Coronary artery (tissue), 2 donors: ENCODE measurements at regions not wholly inside any gene's neighbourhood (a gene's known extent, or its start where the extent isn't known, plus 50 kb on each side); places are given as distances from the start of the nearest gene placed in this dataset.
"Not testable (repeated sequence)": the region's sequence is repeated elsewhere in the genome, so short reads cannot be mapped to it uniquely, and the experiment has no call there.

Source experiments
- DNase-seq: peaks from one replicate; pipeline ENCODE4 v3.0.0-alpha.2; 2017; ENCODE audit warnings: low spot score
- H3K27ac ChIP-seq, 2 donors: fragments of 200-600 bp; sonication (generic); one replicate each; pipeline ENCODE4 v1.5.1; 2016 to 2019
- H3K4me3 ChIP-seq: fragments of 200-600 bp; sonication (generic); 2 replicates; pipeline ENCODE4 v1.5.1; 2016; ENCODE audit warnings: mild to moderate bottlenecking, moderate library complexity
- CTCF ChIP-seq: fragments of 200-600 bp; sonication (generic); IDR thresholded peaks from one replicate; pipeline ENCODE4 v1.5.1; 2019; ENCODE audit warnings: antibody characterized with exemption

GRCh38 chrX:74187211-74187610, 116.8 kb upstream of the ZCCHC13 start:
- no peak for DNase-seq
- H3K27ac ChIP-seq, result no peak overlapping the region
- no peak for TF ChIP-seq CTCF
- no peak overlapping the region for H3K4me3 ChIP-seq

- H3K27ac ChIP-seq, H3K4me3 ChIP-seq, DNase-seq: not testable (repeated sequence)
Measured at GRCh38 chrX:74183047-74183446, 120.9 kb upstream of the ZCCHC13 start.

- H3K4me3 ChIP-seq, DNase-seq, H3K27ac ChIP-seq: not testable (repeated sequence)
Measured at GRCh38 chrX:74181976-74182375, 122.0 kb upstream of the ZCCHC13 start.

GRCh38 chrX:74180716-74181115, 123.3 kb upstream of the ZCCHC13 start:
- Histone ChIP-seq H3K4me3 (no peak overlapping the region), H3K27ac (no peak overlapping the region)
- no peak for TF ChIP-seq CTCF
- DNase-seq, result no peak

- DNase-seq, result no peak
- H3K27ac ChIP-seq, result no peak overlapping the region
- no peak for TF ChIP-seq CTCF
- H3K4me3 ChIP-seq, result no peak overlapping the region
Measured at GRCh38 chrX:74179990-74180389, 124.0 kb upstream of the ZCCHC13 start.

GRCh38 chrX:74179499-74179898, 124.5 kb upstream of the ZCCHC13 start:
- DNase-seq, result no peak
- TF ChIP-seq CTCF, result no peak
- no peak overlapping the region for H3K4me3 ChIP-seq
- no peak overlapping the region for H3K27ac ChIP-seq

- H3K4me3 ChIP-seq, result no peak overlapping the region
- TF ChIP-seq CTCF, result no peak
- no peak overlapping the region for H3K27ac ChIP-seq
- no peak for DNase-seq
Measured at GRCh38 chrX:74179071-74179470, 124.9 kb upstream of the ZCCHC13 start.

- no peak for TF ChIP-seq CTCF
- no peak overlapping the region for H3K27ac ChIP-seq
- H3K4me3 ChIP-seq, result no peak overlapping the region
- no peak for DNase-seq
Measured at GRCh38 chrX:74178536-74178935, 125.4 kb upstream of the ZCCHC13 start.
